NB4 (cell line): ENCODE measurements at regions not wholly inside any gene's neighbourhood (a gene's known extent, or its start where the extent isn't known, plus 50 kb on each side); places are given as distances from the start of the nearest gene placed in this dataset.

Experiments used
- CTCF ChIP-seq: IDR thresholded peaks from one replicate; pipeline ENCODE4 v1.5.1; 2012; ENCODE audit warnings: low read depth, low read length
- POLR2A ChIP-seq: IDR thresholded peaks from 2 replicates; pipeline ENCODE4 v1.6.1; 2011; ENCODE audit warnings: mild to moderate bottlenecking; ENCODE audit not compliant: insufficient read length; ENCODE audit errors: extremely low read depth

GRCh38 chr7:125427676-125428075, 498.1 kb upstream of the POT1 start:
- TF ChIP-seq CTCF (no peak), POLR2A (no peak)
